Activated CD8-positive, alpha-beta T cell treated with anti-CD3 and anti-CD28 coated beads for 36 hours (primary cell): ENCODE measurements at regions not wholly inside any gene's neighbourhood (a gene's known extent, or its start where the extent isn't known, plus 50 kb on each side); places are given as distances from the start of the nearest gene placed in this dataset.

Experiments
- ATAC-seq: fragments of 200-7000 bp; cut with Tn5 transposase; one replicate; pipeline ENCODE4 v1.10.0; 2021; ENCODE audit warnings: mild to moderate bottlenecking, moderate library complexity
- CTCF ChIA-PET: fragments of 350-600 bp; sonication (Branson Sonifier 250); formaldehyde crosslinking; loops from one replicate; lab custom pipeline; 2021; ENCODE audit warnings: antibody characterized with exemption; lab: Charles Lee
- POLR2A ChIA-PET: fragments of 350-600 bp; sonication (Branson Sonifier 250); formaldehyde crosslinking; loops from one replicate; lab custom pipeline; 2021; ENCODE audit warnings: antibody characterized with exemption; lab: Charles Lee
- DNase-seq: peaks from one replicate; pipeline ENCODE4 v3.0.0-alpha.2; 2020
- H3K27ac Mint-ChIP-seq: one replicate; pipeline ENCODE4 v1.8.0; 2021; ENCODE audit warnings: mild to moderate bottlenecking, mixed read lengths
- H3K27me3 Mint-ChIP-seq: one replicate; pipeline ENCODE4 v1.8.0; 2021; ENCODE audit warnings: mixed read lengths
- H3K36me3 Mint-ChIP-seq: one replicate; pipeline ENCODE4 v1.8.0; 2021; ENCODE audit warnings: low read depth, mixed read lengths
- H3K4me1 Mint-ChIP-seq: one replicate; pipeline ENCODE4 v1.8.0; 2021; ENCODE audit warnings: low read depth, mixed read lengths
- H3K4me3 Mint-ChIP-seq: one replicate; pipeline ENCODE4 v1.8.0; 2021; ENCODE audit warnings: mild to moderate bottlenecking, moderate library complexity, mixed read lengths
- H3K9me3 Mint-ChIP-seq: one replicate; pipeline ENCODE4 v1.8.0; 2021; ENCODE audit warnings: mixed read lengths
- intact Hi-C: fragments of 100-400 bp; cut with micrococcal nuclease; formaldehyde crosslinking; loops from one replicate; pipeline ENCODE4 v1.10.0; 2022
- TF ChIP-seq, protein P1 (sequence below): fragments of 200-600 bp; IDR thresholded peaks from one replicate; pipeline ENCODE4 v1.8.0; 2022; ENCODE audit warnings: antibody characterized with exemption, mild to moderate bottlenecking

DNA sequence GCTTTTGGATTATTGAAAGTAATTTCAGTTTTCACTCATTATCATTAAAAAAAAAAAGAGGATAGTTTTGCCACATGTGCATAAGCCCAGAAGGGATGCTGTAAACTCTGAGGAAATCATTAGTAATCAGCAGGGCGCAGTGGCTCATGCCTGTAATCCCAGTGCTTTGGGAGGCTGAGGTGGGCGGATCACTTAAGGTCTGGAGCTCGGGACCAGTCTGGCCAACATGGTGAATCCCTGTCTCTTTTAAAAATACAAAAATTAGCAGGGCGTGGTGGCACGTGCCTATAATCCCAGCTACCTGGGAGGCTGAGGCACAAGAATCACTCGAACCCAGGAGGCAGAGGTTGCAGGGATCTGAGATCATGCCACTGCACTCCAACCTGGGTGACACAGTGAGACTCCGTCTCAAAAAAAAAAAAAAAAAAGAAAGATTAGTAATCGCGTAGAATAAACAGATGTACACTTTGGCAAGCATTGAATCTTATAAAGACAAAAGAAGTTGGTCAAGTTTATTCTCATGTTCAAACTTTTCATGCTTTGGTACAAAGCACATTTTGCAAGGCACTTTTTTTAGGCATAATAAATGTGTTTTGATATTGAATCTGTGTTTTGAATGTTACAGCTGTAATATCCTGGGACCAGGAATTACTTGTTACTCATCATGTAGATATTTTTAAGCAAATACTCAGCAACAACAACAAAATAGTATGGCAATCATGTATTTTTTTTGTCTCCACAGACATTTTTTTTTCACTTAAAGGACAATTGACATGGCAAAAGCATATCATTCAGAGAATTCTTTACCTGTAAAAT is 93.2 kb upstream of the AGTR1 start:
- H3K4me1 Mint-ChIP-seq = no peaks in the 10 kb centered on the region
- H3K4me3 Mint-ChIP-seq = no peak overlapping the region
- ATAC-seq (no peak), DNase-seq (no peak)
- intact Hi-C loops = no loop called here
- ChIA-PET CTCF (no interaction called here), POLR2A (no interaction called here)
- H3K27ac Mint-ChIP-seq = no peak overlapping the region
- no peaks in the 10 kb centered on the region for H3K27me3 Mint-ChIP-seq
- no peaks in the 10 kb centered on the region for H3K36me3 Mint-ChIP-seq
- peaks cover 5% of the 10 kb centered on the region for H3K9me3 Mint-ChIP-seq
- TF ChIP-seq, protein P1, sequence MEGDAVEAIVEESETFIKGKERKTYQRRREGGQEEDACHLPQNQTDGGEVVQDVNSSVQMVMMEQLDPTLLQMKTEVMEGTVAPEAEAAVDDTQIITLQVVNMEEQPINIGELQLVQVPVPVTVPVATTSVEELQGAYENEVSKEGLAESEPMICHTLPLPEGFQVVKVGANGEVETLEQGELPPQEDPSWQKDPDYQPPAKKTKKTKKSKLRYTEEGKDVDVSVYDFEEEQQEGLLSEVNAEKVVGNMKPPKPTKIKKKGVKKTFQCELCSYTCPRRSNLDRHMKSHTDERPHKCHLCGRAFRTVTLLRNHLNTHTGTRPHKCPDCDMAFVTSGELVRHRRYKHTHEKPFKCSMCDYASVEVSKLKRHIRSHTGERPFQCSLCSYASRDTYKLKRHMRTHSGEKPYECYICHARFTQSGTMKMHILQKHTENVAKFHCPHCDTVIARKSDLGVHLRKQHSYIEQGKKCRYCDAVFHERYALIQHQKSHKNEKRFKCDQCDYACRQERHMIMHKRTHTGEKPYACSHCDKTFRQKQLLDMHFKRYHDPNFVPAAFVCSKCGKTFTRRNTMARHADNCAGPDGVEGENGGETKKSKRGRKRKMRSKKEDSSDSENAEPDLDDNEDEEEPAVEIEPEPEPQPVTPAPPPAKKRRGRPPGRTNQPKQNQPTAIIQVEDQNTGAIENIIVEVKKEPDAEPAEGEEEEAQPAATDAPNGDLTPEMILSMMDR = no peak

DNA sequence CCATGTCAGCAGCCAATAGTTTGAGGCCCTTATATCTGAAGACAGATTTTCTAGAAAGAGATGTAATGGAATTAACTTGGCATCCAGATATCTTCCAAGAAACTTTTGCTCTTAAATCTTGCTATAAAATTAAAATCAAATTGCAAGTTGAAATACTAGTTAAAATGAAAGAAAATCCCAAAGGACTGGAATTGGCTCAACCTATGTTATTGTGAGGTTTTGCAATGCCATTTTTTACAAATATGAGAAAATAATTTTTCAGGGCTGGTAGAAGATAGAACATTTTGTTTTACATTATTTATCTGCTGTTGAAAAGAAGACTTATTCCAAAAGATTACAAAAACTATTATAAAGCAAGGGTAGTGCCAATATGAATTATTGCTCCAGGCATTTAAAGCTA is 92.2 kb upstream of the AGTR1 start:
- Mint-ChIP-seq H3K4me3 (no peak overlapping the region), H3K4me1 (no peaks in the 10 kb centered on the region), H3K9me3 (peaks cover 5% of the 10 kb centered on the region), H3K27ac (no peak overlapping the region), H3K36me3 (no peaks in the 10 kb centered on the region), H3K27me3 (no peaks in the 10 kb centered on the region)
- CTCF ChIA-PET = no interaction called here
- DNase-seq (no peak), ATAC-seq (no peak)
- intact Hi-C loops = no loop called here
- POLR2A ChIA-PET = no interaction called here
- TF ChIP-seq, protein P1 = no peak

DNA sequence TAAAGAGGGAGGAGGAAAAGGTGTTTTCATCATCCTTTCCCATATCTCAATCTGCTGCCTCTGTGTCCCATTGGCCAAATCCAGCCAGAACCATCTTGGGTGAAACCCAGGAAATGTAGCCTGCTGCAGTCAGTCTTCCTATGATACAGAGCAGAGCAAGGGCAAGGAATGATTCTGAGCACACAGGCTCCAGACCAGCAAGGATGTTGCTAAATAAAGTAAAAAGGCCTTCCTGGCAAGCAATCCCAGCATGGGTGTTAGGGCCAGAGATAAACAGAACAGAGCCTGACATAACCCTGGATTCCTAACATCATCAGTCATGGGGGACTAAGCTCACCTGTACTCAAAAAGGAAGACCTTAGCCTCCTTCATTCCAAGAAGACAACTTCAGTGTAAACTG is 90.7 kb upstream of the AGTR1 start:
- TF ChIP-seq, protein P1 = no peak
- Mint-ChIP-seq H3K9me3 (peaks cover 4% of the 10 kb centered on the region), H3K36me3 (no peaks in the 10 kb centered on the region), H3K27ac (no peak overlapping the region), H3K4me3 (no peak overlapping the region), H3K27me3 (no peaks in the 10 kb centered on the region), H3K4me1 (no peaks in the 10 kb centered on the region)
- intact Hi-C loops = no loop called here
- ChIA-PET CTCF (no interaction called here), POLR2A (no interaction called here)
- DNase-seq = no peak
- no peak for ATAC-seq

DNA sequence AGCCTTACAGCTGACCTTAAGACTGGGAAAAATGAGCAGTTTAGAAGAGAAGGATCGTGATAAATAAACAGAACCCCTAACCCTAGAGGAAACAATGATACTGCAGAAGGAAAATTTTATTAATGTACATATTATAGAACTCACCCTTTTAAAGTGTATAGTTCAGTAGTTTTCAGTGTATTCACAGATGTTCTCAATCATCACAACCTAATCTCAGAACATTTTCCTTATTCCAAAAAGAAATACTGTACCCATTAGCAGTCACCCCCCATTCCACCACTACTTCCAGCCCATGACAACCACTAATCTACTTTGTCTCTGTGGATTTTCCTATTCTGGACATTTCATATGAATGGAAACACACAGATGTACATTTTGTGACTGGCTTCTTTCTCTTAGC is 90.2 kb upstream of the AGTR1 start:
- no peak overlapping the region for H3K27ac Mint-ChIP-seq
- H3K27me3 Mint-ChIP-seq = no peaks in the 10 kb centered on the region
- H3K4me1 Mint-ChIP-seq = no peaks in the 10 kb centered on the region
- no peak for DNase-seq
- ATAC-seq = no peak
- H3K36me3 Mint-ChIP-seq = no peaks in the 10 kb centered on the region
- ChIA-PET CTCF (no interaction called here), POLR2A (no interaction called here)
- TF ChIP-seq, protein P1 = no peak
- intact Hi-C loops = no loop called here
- no peak overlapping the region for H3K4me3 Mint-ChIP-seq
- H3K9me3 Mint-ChIP-seq = peaks cover 4% of the 10 kb centered on the region

DNA sequence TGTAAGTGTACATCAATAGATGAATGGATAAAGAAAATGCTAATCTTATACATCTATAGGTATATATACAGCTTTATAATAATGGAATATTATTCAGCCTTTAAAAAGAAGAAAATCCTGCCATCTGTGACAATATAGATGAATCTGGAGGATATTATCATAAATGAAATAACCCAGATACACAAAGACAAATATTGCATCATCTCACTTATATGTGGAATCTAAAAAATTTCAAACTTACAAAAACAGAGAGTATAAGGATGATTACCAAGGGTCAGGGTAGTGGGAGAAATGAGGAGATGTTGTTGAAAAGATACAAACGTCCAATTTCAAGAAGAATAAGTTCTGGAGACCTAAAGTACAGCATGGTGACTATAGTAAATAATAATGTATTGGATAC is 85.4 kb upstream of the AGTR1 start:
- Mint-ChIP-seq H3K27ac (no peak overlapping the region), H3K9me3 (peaks cover 4% of the 10 kb centered on the region), H3K4me1 (no peaks in the 10 kb centered on the region), H3K4me3 (no peak overlapping the region), H3K27me3 (no peaks in the 10 kb centered on the region), H3K36me3 (no peaks in the 10 kb centered on the region)
- CTCF ChIA-PET = no interaction called here
- DNase-seq (no peak), ATAC-seq (no peak)
- intact Hi-C loops = no loop called here
- TF ChIP-seq, protein P1 = no peak
- POLR2A ChIA-PET = no interaction called here
